ENCODE measurements at regions not wholly inside any gene's neighbourhood (a gene's known extent, or its start where the extent isn't known, plus 50 kb on each side); places are given as distances from the start of the nearest gene placed in this dataset.

GRCh38 chr5:40080191-40080590 lies 599.5 kb upstream of the PTGER4 start:
- no peak for TF ChIP-seq CTCF (IDR thresholded peaks at IDR 0.05)
- no peak for TF ChIP-seq POLR2A (IDR thresholded peaks at IDR 0.05)

Data from heart left ventricle (tissue), 13 donors.